HG03066 (cell line): ENCODE measurements at regions not wholly inside any gene's neighbourhood (a gene's known extent, or its start where the extent isn't known, plus 50 kb on each side); places are given as distances from the start of the nearest gene placed in this dataset.
A peak's percentile ranks its signal among the peaks of the same experiment; 100 is the strongest.
"Not testable (repeated sequence)": the region's sequence is repeated elsewhere in the genome, so short reads cannot be mapped to it uniquely, and the experiment has no call there.

Experiments
- ATAC-seq: cut with Tn5 transposase; IDR thresholded peaks from one replicate; pipeline ENCODE4 v1.9.1; 2021; ENCODE audit warnings: low read depth; ENCODE audit not compliant: unreplicated experiment

- no peak for ATAC-seq
Measured at GRCh38 chr20:5696011-5696559, 54.1 kb upstream of the SHLD1 start.

DNA sequence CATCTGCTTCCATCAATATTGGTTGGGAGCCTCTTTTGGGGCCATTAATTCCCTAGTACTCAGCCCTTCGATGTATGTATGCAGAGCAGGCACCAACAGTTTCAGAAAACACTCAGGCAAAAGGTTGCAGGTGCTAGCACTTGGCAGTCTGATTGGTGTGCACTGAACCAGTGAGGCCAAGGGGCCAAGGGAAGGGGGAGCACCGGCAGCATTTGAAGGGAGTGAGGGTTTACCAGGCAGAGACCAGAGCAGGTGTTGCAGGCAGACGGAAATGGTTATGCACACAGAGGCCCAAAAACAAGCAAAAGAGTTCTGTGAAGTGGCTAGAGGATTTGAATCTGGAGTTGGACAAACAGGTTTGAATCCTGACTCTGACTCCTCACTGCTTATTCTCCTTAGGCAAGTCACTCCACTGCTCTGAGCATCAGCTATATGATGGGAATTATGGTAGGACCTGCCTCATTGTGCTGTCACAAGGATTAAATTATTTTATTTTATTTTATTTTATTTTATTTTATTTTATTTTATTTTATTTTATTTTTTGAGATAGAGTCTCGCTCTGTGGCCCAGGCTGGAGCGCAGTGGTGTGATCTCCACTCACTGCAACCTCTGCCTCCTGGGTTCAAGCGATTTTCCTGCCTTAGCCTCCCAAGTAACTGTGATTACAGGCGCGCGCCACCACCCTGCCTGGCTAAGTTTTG is 58.1 kb upstream of the SHLD1 start:
- peak; percentile 99 for ATAC-seq

- ATAC-seq, result no peak
Measured at GRCh38 chr20:5689463-5689862, 60.7 kb upstream of the SHLD1 start.

DNA sequence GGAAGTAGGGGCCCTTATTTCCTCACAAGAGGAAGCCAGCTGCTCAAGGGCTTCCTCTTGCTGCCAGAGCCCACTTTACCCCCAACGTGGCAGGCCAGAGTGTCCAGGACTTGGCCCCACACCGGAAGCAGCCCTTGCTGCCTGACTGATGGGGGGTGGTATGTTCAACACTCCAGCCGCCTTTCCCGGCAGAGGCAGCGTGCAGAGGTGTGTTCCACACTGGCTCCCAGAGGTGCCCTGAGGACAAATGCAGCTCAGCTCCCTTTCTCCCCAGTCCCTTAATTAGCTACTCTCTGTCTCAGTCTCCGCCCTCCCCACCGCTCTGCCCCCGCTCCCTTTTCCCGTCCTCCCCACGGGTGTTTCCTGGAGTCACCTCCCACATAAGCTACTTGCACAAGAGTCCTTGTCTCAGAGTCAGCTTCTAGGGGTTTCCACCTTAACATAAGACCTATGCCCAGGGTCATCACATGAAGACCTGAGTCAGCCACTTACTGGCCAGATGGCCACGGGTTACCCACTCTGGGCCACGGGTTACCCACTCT is 61.7 kb upstream of the SHLD1 start:
- no peak for ATAC-seq

DNA sequence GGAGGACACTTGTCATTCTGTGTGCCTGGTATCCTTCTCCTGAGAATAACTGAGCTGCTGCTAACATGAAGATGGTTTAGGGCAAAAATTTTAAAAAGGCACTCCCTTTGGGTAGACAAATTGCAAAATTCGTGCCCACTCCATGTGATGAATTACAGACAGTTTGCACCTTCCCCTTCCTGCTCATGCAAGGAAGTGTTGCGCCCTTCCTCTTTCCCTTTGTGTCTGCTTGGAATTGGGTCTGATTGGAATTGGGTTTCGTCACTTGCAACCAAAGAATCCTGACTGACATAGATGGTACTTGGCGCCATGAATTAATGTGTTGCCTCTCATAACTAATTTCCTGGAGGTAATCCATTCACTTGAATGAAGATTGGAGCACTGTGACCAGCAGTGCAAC is 62.3 kb upstream of the SHLD1 start:
- no peak for ATAC-seq

DNA sequence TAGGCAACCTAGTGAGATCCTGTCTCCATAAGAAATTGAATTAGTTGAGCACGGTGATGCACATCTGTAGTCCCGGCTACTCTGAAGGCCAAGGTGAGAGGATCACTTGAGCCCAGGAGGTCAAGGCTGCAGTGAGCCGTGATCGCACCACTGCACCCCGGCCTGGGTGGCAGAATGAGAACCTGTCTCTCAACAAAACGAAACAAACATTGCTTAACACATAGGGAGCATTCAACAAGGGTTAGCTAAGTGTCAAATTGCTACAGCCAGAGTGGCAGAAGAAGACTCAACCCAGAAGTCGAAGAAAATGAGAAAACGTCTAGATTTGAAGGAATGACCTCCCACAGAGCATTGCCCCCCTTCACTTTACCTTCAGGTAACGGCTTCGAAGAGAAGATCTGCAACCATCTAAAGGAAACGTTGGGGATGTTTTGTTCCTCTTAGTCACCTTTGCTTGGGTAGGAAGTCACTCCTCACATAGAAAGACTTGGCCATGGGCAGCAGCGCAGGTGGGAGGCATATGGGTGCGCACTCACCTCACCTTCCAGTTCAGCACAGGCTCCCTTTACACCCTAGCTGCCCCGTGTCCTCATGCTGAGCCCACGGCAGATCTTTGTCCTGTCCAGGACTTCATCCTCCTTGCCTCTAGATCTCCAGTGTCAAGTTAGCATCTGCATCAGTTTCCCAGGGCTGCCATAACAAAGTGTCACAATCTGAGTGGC is 63.7 kb upstream of the SHLD1 start:
- ATAC-seq, result no peak

GRCh38 chr20:5682556-5682955 is 67.6 kb upstream of the SHLD1 start:
- ATAC-seq, result not testable (repeated sequence)

DNA sequence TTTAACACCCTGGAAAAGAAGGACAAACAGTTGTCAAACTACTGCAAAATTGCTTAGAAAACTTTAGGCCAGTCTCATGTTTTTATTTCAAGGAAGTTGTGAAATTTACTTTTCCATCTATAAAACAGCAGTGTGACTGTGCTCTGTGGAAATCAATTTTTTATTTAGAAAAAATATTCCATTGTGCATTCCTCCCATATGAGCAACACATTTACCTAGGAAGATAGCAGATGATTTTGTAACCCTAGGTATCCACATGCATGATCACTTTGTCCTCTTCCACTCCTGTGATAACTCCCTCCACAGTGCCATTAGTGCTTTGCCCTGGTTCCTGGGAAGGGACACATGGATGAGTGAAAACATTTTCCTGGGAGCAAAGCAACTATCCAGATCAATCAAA is 69.4 kb upstream of the GPCPD1 start:
- no peak for ATAC-seq

DNA sequence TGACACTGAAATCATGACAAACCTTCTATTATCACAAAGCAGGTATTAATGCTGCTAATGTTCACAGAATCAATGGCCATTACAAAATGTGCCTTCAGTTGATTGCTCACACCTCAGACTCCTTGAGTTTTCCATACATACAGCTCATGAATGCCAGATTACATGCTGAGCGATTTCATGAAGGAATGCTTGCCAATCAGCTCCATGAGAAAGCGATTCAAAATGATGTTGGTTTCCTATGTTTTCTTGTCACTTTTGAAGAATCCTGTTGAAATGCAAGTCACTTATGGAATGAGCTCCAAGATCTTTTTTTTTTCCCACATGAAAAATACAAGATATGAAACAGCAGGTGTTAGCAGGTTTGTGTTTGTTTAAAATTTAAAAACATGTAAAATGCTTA is 68.0 kb upstream of the GPCPD1 start:
- ATAC-seq, result no peak

DNA sequence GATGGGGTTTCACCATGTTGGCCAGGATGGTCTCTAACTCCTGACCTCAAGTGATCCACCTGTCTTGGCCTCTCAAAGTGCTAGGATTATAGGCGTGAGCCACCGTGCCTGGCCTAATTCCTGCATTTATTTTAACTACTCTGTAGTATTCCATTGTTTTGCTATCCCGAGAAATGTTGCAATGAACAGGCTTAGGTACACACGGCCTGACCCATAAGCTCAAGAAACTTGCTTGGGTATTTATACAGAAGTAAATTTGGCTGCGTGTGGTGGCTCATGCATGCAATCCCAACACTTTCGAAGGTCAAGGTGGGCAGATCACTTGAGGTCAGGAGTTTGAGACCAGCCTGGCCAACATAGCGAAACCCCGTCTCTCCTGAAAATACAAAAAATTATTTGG is 67.1 kb upstream of the GPCPD1 start:
- ATAC-seq, result not testable (repeated sequence)

DNA sequence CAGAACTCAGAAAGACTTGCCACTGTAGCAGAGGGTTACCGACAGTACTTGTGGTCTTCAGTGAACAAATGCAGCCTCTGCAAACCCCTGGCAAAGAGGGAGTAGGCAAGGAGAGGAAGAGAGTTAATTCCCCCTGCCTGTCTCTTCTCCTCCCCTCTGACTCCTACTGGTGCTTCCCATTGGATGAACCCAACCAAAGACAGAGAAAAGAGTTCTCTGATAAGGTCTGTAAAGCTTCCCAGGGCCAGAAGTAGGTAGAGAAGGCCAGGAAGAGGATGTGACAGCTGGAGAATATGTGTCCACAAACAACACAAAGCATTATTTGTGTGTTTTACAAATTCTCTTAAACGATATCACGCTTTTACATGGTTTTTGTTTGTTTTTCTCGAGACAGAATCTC is 66.6 kb upstream of the GPCPD1 start:
- ATAC-seq, result no peak

DNA sequence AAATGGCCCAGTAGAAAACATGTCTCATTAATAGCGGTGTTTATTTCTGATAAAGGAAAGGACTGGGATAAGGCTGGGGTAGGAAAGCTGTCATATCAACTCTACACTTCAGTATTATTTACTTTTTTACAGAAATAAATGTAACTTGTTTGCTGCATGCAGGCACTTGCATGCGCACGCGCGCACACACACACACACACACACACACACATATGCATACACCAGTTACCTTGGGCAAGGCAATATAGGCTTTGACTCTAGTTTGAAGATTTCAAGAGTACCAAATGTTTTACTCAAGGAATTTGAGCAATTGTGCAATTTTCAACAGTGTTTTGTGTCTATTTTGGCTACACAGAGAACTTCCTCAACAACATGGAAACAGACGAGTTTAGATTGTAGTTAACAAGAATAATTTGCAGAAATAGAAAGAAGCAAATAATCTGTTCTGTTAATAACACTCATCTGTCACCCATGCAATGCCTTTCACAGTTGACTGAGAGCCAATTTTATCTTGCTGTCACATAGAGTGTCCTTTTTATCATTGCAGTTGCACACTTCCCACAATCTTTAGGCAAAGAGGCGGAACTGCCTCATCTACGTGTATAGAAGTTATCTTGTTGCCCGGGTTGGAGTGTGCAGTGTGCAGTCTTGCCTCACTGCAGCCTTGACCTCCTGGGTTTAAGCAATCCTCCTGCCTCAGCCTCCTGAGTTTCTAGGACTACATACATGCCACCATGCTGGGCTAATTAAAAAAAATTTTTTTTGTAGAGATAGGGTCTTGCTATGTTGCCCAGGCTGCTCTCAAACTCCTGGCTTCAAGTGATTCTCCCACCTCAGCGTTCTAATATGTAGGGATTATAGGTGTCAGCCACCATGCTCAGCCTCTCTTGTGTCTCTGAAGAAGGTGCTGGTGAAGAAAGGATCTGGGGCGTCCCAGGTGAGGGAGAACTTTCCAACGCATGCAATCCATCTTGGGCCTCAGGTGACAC is 64.6 kb upstream of the GPCPD1 start:
- ATAC-seq, result no peak

GRCh38 chr20:5674176-5674660 is 63.4 kb upstream of the GPCPD1 start:
- ATAC-seq, result peak; percentile 83

DNA sequence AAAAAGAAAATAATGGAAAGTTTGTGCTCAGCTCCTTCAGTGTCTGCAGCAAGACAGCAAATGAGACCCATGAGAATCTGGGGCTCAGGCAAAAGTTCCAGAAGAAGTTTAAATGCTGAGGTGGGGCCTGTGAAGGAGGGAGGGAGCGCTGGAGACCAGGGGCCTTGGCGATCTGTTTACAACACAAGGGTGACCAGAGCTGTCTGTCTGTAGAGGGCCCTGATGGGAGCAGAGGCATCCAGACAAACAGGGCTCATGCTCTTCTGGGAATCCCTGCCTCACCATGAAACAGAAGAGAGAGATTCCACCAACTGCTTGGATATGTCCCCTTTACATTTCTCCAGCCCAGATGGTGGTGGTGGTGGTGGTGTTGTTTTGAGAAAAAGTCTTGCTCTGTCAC is 60.1 kb upstream of the GPCPD1 start:
- no peak for ATAC-seq

DNA sequence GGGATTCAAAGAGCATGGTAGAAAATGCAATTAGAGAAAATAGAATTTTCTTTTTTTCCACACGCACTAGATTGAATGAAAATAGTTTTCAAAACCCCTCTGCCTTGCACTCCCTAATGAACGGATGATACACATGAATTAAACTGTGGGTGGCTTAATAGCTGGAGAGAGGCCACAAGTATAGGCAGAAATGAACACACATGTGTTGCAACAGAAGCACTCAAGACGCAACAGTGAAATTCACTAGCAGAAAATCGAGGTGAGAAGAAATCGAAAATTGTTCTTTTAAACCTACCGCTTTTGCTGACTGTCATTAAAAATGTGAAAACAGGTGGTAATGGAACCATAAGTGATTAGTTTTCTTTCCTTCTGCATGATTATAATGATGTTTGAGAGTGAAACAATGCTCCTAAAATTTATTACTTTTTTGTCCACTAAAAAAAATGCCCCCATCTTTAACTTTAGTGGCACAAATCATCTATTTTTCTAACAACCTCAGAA is 59.3 kb upstream of the GPCPD1 start:
- ATAC-seq, result no peak

DNA sequence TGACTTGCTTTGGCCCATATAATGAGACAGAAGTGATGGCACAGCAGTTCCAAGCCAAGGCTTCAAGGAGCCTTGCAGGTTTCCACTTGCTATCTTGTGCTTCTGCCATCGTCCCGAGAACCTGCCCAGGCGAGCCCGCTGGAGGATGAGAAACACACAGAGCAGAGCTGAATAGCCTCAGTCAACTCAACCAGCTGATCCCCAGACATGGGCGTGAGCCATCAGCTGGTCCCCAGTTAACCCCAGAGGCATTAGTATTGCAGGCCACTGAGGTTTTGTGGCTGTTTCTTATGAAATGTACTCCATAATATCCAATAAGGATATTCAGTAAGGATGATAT is 57.7 kb upstream of the GPCPD1 start:
- ATAC-seq, result no peak

DNA sequence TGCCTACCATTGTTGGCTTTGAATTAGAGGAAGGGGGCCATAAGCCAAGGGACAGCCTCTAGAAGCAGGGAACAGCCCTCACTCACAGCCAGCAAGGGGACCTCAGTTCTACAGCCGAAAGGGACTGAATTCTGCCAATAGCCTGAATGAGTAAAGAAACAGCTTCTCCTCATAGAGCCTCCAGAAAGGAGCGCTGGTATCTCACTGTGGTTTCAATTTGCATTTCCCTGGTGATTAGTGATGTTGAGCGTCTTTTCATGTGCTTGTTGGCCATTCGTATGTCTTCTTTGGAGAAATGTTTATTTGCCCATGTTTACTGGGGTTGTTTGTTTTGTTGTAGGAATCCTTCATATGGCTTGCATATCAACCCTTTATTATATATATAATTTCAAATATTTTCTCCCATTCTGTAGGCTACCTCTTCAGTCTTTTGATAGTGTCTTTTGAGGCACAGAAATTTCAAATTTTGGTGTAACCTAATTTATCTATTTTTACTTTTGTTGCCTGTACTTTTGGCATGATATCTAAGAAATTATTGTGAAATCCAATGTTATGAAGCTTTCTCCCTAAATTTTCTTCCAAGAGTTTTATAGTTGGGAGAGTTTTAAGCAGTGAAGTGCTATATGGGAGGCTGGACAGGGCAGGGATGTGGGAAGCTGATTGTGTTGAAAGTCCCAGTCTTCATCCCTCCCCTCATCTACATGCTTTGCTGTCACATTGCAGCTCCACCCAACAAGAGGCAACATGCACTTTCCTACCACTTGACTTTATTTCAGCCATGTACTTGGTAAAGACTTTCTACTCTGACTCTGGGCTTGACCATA is 57.1 kb upstream of the GPCPD1 start:
- no peak for ATAC-seq

DNA sequence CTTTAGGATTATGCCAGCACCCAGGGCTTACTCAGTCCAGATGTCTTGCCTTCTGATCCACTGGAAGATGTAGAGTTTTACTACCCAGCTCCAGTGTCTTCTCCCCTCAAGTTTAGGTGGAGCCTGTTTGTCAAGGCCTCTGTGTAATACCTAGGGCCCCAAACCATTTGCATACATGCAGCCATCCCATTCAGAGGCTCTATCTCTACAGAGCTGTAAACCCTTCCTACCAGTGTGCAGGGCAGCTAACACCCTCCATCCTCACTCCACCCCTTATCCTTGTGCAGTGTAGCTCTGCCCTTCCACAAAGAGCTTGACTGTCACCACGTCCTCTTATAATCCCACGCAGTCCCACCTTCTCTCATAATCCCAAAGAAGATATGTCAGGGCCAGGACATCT is 54.6 kb upstream of the GPCPD1 start:
- no peak for ATAC-seq

DNA sequence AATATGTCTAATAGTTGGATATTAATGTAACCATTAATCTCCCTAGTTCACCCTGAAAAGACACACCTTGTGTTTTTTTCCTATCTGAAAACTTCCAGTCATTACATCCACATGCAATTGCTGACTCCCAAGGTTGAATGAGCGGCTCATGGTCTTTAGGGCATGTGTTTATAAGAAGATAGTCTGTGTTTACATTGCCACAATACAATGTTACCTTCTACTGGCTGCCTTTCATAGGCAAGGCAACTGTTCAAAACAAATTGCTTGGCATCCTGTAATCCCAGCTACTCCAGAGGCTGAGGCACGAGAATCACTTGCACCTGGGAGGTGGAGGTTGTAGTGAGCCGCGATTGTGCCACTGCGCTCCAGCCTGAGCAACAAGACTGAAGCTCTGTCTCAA is 52.6 kb upstream of the GPCPD1 start:
- ATAC-seq, result no peak

GRCh38 chr20:5662769-5663168 is 52.0 kb upstream of the GPCPD1 start:
- no peak for ATAC-seq
